ENCODE measurements at regions not wholly inside any gene's neighbourhood (a gene's known extent, or its start where the extent isn't known, plus 50 kb on each side); places are given as distances from the start of the nearest gene placed in this dataset.

- Histone ChIP-seq H3K27ac (ENCODE audit: insufficient read length, low read depth, low read length) (no peak overlapping the region), H3K23me2 (ENCODE audit: insufficient read length, low read depth, low read length, poor library complexity, severe bottlenecking) (no peaks in the 10 kb centered on the region), H2BK20ac (ENCODE audit: low read depth, low read length, poor library complexity, severe bottlenecking) (no peak overlapping the region), H2BK120ac (ENCODE audit: low read depth, low read length, poor library complexity, severe bottlenecking) (no peak overlapping the region), H3K4me2 (ENCODE audit: insufficient read depth, insufficient read length, low read length) (no peak overlapping the region), H4K8ac (replicated peaks; ENCODE audit: insufficient read length, low read depth, low read length) (no peak overlapping the region), H3K27me3 (ENCODE audit: insufficient read depth, low read length) (no peaks in the 10 kb centered on the region), H4K20me1 (ENCODE audit: control insufficient read depth, insufficient read depth, insufficient read length) (no peaks in the 10 kb centered on the region), H2AK5ac (ENCODE audit: insufficient read length, low read length) (no peak overlapping the region), H3K14ac (ENCODE audit: insufficient read depth, low read length) (no peak overlapping the region), H3K79me2 (ENCODE audit: insufficient read depth, low read length) (no peaks in the 10 kb centered on the region), H2AFZ (ENCODE audit: low read length) (no peak overlapping the region), H2BK12ac (ENCODE audit: insufficient read length, low read depth, low read length) (no peak overlapping the region), H3K23ac (ENCODE audit: insufficient read length, low read depth, low read length) (no peak overlapping the region), H3K79me1 (ENCODE audit: insufficient read depth, low read depth, low read length, poor library complexity, severe bottlenecking) (no peaks in the 10 kb centered on the region), H4K5ac (ENCODE audit: insufficient read length, low read depth, low read length) (no peak overlapping the region), H3K9ac (ENCODE audit: extremely low read depth, insufficient read length, low read length) (no peak overlapping the region), H3K56ac (ENCODE audit: insufficient read length, low read depth, low read length) (no peak overlapping the region), H2BK15ac (ENCODE audit: low read depth, low read length) (no peak overlapping the region), H3K4ac (ENCODE audit: low read depth, low read length) (no peak overlapping the region), H4K91ac (ENCODE audit: insufficient read length, low read depth, low read length) (no peak overlapping the region), H3K9me3 (ENCODE audit: control insufficient read depth, low read depth, low read length) (no peaks in the 10 kb centered on the region), H3K4me1 (ENCODE audit: insufficient read depth, low read length) (peaks cover 5% of the 10 kb centered on the region; the same call in 1 of the 2 replicates), H3T11ph (ENCODE audit: low read length) (no peak overlapping the region), H3K18ac (ENCODE audit: insufficient read length, low read depth, low read length) (no peak overlapping the region), H2BK5ac (ENCODE audit: insufficient read length, low read length) (no peak overlapping the region)
- no CpG with 5 or more reads among the region's 3 CpGs for WGBS (ENCODE audit: extremely low coverage, insufficient read length, low lambda C conversion rate)
- TF ChIP-seq CTCF (conservative IDR thresholded peaks at IDR 0.05): no peak
- Mint-ChIP-seq H3K36me3 (ENCODE audit: insufficient read depth in 1 of 3, low read depth in 3 of 3) (peaks cover 0 to 4% (median 2%) of the 10 kb centered on the region in 3 experiments; a peak in 2 of 7 replicates), H3K9me3 (no peaks in the 10 kb centered on the region), H3K4me3 (no peak overlapping the region), H3K27me3 (ENCODE audit: low read depth) (no peaks in the 10 kb centered on the region), H3K4me1 (peaks cover 23 to 33% of the 10 kb centered on the region in 2 experiments), H3K27ac (no peak overlapping the region)
- no peak for DNase-seq
Observed at GRCh38 chr5:105684799-105685198, 1985.9 kb downstream of the EFNA5 start.
